Fibroblast of the aortic adventitia (primary cell): ENCODE measurements at regions not wholly inside any gene's neighbourhood (a gene's known extent, or its start where the extent isn't known, plus 50 kb on each side); places are given as distances from the start of the nearest gene placed in this dataset.

ENCODE experiments used
- DNase-seq: peaks from one replicate; pipeline ENCODE4 v3.0.0-alpha.2; 2010; ENCODE audit warnings: low read depth
- H3K4me3 ChIP-seq: 2 replicates; pipeline ENCODE4 v1.5.1; 2011; ENCODE audit warnings: low read depth, mild to moderate bottlenecking, control low read depth, low read length, moderate library complexity
- TF ChIP-seq, protein P1 (sequence below): IDR thresholded peaks from 2 replicates; pipeline ENCODE4 v1.5.1; 2011; ENCODE audit warnings: mild to moderate bottlenecking, low read length, control low read depth, inconsistent platforms; ENCODE audit not compliant: insufficient read depth

DNA sequence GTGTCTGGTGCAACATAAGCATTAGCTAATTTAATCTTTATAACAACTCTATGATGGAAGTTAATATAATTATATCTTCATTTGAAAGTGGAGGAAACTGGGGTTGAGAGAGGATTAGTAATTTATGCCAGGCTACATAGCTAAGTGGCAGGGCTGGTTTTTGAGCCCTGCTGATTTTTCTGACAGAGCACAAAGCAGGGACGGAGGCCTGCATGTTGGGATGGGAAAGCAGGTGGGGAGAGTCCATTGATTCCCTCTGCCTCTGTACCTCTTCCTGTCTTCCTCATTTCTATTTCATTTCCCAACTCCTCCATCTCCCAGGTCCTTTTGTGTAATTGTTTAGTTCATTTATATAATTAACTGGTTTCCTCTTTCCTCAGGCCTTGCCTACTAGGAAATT lies 251.6 kb upstream of the ZPLD1 start:
- no peak for DNase-seq
- TF ChIP-seq, protein P1, sequence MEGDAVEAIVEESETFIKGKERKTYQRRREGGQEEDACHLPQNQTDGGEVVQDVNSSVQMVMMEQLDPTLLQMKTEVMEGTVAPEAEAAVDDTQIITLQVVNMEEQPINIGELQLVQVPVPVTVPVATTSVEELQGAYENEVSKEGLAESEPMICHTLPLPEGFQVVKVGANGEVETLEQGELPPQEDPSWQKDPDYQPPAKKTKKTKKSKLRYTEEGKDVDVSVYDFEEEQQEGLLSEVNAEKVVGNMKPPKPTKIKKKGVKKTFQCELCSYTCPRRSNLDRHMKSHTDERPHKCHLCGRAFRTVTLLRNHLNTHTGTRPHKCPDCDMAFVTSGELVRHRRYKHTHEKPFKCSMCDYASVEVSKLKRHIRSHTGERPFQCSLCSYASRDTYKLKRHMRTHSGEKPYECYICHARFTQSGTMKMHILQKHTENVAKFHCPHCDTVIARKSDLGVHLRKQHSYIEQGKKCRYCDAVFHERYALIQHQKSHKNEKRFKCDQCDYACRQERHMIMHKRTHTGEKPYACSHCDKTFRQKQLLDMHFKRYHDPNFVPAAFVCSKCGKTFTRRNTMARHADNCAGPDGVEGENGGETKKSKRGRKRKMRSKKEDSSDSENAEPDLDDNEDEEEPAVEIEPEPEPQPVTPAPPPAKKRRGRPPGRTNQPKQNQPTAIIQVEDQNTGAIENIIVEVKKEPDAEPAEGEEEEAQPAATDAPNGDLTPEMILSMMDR: no peak
- H3K4me3 ChIP-seq: no peak overlapping the region

DNA sequence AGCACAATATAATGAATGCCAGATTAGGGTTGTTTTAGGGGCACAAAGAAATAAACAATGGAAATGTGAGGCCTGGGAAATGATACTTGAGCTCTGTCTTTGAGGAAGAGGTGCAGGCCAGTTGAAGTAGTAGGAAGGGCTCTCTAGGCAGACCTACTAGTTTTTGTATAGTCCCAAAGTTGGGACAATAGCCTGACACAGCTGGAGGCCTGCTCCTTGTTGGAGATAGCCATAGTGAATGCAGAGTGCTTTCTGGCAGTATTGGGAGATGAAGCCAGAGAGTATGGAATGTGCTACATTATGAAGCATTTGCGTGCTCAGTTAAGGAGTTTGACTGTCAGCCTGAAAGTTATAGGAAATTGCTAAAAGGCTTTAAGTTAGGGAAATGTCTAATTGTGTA lies 251.2 kb upstream of the ZPLD1 start:
- no peak for DNase-seq
- TF ChIP-seq, protein P1: no peak

DNA sequence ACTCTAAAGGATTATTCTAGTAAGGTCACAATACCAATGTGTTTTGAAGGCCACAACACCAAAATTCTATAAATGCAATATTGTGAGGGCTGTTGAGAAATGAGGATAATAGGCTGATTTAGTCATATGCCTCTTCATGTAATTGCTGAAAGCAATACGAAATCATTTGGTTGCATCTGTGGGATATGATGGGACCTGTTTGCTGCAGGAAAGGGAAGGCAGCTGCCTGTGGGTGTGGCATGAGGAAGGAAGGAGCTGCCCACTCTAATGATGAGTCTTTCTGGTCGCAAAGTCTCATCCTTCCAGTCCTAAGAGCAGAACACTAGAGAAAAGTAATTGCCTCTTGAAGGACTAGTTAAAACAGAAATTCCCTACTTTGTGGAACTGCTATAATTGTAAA lies 245.3 kb upstream of the ZPLD1 start:
- no peak overlapping the region for H3K4me3 ChIP-seq
- TF ChIP-seq, protein P1: no peak
- no peak for DNase-seq

More for the DNA sequence above, 251.2 kb upstream of the ZPLD1 start:
- no peak overlapping the region for H3K4me3 ChIP-seq

DNA sequence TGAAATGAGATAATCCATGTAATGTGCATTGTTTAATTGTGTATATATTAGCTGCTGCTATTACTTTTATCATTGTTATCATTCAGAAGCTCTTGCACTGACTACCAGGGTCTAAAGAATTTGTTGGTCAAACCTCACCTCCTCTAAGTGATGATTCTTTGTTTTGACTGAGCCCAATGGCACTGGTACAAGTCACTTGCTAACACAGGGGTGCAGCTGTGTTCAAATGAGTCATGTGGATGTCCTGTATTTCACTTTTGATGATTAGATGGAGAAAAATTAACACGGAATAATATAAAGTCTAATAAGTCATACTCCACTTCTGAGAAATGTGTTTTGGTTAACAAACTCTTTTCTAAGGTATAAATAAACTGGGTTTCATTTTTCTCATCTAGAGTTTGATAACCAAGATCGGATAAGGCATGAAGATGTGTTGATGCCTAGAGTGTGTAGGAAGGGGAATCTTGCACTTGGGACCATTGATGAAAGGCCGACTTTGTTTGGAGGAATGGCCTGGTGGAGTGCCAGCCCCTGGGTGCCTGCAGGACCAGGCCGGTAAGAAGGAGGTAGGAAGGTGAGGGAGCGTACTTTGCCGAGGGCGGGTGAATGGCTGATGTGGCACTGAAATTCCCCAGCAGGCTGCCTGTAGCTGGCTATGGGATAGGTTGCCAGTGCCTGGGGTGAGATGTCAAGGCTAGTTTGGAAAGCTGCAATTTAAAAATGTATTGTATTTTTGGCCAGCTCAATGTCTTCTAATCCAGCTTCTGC lies 244.7 kb upstream of the ZPLD1 start:
- TF ChIP-seq, protein P1: no peak
- H3K4me3 ChIP-seq: no peak overlapping the region
- no peak for DNase-seq

DNA sequence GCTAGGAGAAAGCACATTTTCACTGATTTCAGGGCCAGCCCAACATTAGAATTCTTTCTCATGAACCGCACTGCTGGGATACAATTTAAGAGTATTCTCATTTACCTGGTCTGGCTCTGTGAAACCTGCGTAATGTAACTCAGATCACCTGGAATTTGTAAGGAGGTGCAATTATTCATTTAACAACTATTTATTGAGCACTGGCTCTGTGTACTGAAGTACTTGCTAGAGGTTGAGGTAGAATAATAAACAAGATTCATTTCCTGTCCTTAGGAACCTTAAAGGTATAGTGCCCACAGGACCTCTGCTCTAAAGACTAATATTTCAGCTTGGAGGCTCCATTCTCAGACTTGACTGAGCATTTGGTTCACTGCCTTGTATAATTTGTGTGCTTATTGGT lies 242.2 kb upstream of the ZPLD1 start:
- TF ChIP-seq, protein P1: no peak
- no peak for DNase-seq
- H3K4me3 ChIP-seq: no peak overlapping the region

DNA sequence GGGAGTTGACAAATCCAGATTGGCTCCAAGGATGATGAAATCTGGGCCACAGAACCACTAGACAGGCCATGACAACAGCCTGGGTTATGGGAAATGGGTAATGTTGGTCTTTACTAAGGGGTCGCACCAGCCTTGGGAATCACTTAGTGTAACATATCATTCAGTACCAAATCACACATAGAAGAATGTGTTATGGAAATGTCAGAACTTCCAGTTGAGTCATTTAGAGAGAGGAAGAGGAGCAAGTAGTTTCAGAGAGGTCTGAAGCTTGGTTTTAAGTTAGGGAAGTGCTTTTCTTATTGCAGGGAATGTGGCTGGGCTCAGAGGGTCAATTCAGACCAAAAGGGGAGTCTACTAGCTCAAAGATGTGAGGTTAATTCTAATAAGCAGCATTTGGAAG lies 241.6 kb upstream of the ZPLD1 start:
- no peak for DNase-seq
- H3K4me3 ChIP-seq: no peak overlapping the region

More for the DNA sequence above, 241.6 kb upstream of the ZPLD1 start:
- TF ChIP-seq, protein P1: no peak
